AG04449 (cell line): ENCODE measurements at regions not wholly inside any gene's neighbourhood (a gene's known extent, or its start where the extent isn't known, plus 50 kb on each side); places are given as distances from the start of the nearest gene placed in this dataset.

Experiments used
- CTCF ChIA-PET: fragments of 350-600 bp; formaldehyde crosslinking; extraction: SDS; loops from one replicate; lab custom pipeline; 2021; ENCODE audit warnings: antibody characterized with exemption; lab: Yijun Ruan, JAX
- POLR2A ChIA-PET: fragments of 400-600, 350-600 bp; formaldehyde crosslinking; extraction: SDS; loops from one replicate; lab custom pipeline; 2020; ENCODE audit warnings: antibody characterized with exemption, inconsistent platforms; lab: Yijun Ruan, JAX
- DNase-seq: peaks from one replicate; pipeline ENCODE4 v3.0.0-alpha.2; 2010; ENCODE audit warnings: low read depth, low spot score
- H3K4me3 ChIP-seq: 2 replicates; pipeline ENCODE4 v1.5.1; 2011; ENCODE audit warnings: low read depth, mild to moderate bottlenecking, control low read depth, low read length
- TF ChIP-seq, protein P1 (sequence below): IDR thresholded peaks from one replicate; pipeline ENCODE4 v1.5.1; 2011; ENCODE audit warnings: mild to moderate bottlenecking, moderate library complexity, low read length, control low read depth, inconsistent platforms; ENCODE audit not compliant: insufficient read depth; ENCODE audit errors: missing control alignments

DNA sequence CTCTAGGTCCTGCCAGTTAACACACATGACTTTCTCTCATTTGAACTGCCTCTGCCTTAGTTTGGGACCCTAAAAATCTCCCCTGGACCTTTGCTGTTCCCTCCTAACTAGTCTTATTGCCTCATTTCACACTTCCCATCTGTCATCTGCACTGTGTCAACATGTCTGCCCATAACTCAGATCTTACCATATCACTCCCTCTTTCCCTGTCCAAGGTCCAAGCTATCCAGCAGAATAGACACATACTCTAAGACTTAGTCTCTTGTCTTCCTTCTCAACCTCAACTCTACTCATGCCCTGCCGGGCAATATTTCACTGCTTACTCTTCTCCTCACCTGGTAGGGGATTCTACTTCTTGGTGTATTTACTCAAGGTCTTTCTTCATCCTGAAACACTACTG is 79.5 kb upstream of the DAB1 start:
- ChIA-PET POLR2A (no interaction called here), CTCF (no interaction called here)
- no peak for DNase-seq
- no peak overlapping the region for H3K4me3 ChIP-seq
- TF ChIP-seq, protein P1, sequence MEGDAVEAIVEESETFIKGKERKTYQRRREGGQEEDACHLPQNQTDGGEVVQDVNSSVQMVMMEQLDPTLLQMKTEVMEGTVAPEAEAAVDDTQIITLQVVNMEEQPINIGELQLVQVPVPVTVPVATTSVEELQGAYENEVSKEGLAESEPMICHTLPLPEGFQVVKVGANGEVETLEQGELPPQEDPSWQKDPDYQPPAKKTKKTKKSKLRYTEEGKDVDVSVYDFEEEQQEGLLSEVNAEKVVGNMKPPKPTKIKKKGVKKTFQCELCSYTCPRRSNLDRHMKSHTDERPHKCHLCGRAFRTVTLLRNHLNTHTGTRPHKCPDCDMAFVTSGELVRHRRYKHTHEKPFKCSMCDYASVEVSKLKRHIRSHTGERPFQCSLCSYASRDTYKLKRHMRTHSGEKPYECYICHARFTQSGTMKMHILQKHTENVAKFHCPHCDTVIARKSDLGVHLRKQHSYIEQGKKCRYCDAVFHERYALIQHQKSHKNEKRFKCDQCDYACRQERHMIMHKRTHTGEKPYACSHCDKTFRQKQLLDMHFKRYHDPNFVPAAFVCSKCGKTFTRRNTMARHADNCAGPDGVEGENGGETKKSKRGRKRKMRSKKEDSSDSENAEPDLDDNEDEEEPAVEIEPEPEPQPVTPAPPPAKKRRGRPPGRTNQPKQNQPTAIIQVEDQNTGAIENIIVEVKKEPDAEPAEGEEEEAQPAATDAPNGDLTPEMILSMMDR, result no peak

DNA sequence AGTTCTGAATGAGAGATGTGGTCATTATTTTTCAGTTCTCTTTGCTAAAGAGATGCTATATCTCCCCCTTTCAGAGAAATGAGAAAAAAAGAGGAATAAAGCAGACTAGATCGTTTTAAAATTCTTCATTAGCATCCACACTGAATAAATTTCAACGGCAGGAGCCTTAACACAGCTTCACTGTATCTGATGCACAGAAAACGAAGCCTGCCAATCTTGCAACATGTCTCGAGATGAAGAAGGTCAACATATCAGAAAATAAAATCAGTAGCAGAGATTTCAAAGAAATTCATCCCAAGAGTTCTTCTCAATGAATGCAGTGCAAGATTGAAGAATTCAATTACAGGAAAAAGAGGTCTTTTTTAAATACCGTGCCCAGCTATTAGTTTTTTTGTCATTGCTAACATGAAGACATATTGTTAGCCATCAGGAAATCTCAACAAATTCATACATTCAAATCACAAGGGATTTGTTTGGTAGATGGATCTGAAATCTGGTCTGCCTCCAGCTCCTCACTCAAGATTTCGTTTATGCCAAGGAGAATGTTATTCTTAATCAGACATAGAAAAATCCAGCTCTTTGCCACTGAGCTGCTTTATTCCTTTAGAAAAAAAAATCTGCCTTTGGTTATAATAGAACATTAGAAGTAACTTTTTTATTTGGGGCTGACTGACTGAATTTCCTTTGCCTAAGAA is 76.4 kb upstream of the DAB1 start:
- TF ChIP-seq, protein P1, result no peak
- CTCF ChIA-PET, result no interaction called here
- POLR2A ChIA-PET, result no interaction called here
- H3K4me3 ChIP-seq, result no peak overlapping the region
- no peak for DNase-seq

DNA sequence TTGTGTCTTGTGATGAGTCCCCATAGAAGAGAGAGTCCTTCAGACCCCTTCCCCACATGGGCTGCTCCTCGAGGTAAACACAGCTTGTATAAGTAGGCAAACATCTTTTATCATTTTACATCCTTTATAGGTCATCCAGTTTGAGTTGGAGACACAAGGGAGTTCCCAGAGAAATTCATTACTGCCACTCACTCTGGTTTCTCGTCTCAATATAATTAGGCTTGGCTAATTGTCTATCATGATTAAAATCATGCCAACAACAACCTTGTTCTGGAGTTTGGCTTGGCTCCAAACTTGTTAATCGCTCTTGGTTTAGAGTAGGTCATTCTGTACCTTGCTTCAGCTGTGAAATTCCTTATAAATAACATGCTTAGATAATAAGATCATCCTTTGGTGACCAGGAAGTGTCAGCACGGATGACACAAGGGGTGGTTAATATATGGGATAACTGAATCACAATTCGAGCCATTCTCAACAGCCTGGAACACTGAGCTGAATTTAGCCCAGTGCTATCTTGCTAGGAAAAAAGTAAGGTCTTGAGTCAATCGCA is 70.7 kb upstream of the DAB1 start:
- no peak for DNase-seq
- POLR2A ChIA-PET, result no interaction called here
- CTCF ChIA-PET, result no interaction called here
- TF ChIP-seq, protein P1, result no peak
- no peak overlapping the region for H3K4me3 ChIP-seq

DNA sequence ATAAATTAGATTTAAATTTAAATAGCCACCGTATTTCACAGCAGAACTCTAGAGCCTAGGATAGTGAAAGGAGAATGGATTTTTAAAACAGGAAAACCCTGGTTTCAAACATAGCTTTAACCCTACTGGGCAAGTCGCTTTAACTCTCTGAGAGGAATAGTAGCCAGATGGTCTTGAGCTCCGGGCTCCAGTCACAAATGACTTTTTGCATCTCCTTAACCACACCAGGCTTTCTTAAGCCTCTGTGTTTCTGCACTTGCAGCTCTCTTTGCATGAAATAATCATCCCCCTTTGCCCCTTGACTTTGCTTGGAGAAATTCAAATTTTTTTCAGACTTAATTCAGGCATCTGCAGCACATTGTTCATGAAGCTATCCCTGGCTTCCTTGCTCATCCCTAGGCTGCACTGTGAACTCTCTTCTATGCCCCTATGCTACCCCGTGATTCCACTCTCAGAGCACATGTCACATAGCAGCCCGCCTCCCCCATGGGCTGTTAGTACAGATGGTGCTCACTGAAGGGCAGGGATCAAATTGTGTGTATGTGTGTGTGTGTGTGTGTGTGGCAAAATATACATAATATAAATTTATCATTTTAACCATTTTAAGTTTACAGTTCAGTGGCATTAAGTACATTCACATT is 68.8 kb upstream of the DAB1 start:
- no peak overlapping the region for H3K4me3 ChIP-seq
- POLR2A ChIA-PET, result interaction anchor here (0.6 kb wide), 1 partner anchor 143 kb away, joined by 3 read pairs; no protein-coding TSS in a partner anchor
- TF ChIP-seq, protein P1, result no peak
- CTCF ChIA-PET, result interaction anchor here (1.2 kb wide), 1 partner anchor 661 kb away, joined by 5 read pairs; no protein-coding TSS in a partner anchor
- no peak for DNase-seq

DNA sequence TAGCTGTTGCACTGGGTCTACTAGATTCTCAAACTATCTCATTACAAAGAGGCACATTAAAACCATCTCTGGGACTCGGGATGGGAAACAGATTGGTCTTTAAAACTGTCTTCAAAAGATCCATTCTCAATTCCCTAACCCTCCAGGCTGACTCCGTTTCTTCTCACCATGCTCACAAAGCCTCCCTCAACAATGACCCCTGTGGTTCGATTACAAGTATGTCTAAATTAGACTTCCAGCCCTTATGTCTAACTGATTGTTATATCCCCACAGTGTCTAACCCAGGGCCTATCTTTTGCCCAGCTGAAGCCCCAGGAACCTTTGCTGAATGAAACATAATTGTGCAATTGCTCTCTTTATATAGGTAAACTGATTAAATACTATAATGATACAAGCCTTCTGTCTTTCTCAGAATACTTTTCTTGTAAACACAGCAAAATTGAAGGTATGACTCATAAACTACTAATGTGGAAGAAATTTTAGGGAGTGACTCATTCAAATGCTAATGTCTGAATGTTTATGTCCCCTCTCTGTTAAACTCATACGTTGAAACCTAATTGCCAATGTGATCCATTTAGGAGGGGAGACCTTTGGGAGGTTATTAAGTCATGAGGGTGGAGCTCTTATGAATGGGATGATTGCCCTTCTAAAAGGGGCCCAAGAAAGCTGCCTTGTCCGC is 65.6 kb upstream of the DAB1 start:
- ChIA-PET CTCF (no interaction called here), POLR2A (no interaction called here)
- peak; percentile 46 for DNase-seq
- TF ChIP-seq, protein P1, result no peak
- no peak overlapping the region for H3K4me3 ChIP-seq

DNA sequence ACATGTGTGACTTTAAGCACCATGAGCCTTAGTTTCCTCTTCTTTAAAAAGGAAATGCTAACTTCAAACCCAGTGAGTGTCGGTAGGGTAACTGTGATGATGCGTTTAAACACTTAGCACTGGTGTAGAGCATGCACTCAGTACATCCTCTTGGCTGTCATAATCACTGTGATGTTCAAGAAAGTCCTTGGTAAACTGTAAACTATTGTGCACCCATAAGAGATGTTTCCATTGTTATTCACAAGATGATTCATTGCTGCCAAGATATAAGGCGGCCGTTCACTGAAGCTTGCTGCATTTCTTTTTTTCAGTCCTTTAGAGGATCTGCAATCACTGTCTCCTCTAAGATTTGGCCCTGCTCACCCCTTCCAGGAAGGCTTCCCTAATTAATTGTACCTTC is 61.8 kb upstream of the DAB1 start:
- TF ChIP-seq, protein P1, result no peak
- ChIA-PET CTCF (no interaction called here), POLR2A (no interaction called here)
- DNase-seq, result no peak
- H3K4me3 ChIP-seq, result no peak overlapping the region
